GM23338 (cell line): ENCODE measurements at regions not wholly inside any gene's neighbourhood (a gene's known extent, or its start where the extent isn't known, plus 50 kb on each side); places are given as distances from the start of the nearest gene placed in this dataset.

ENCODE experiments used
- CREB1 ChIP-seq: fragments of 250-450 bp; sonication (Bioruptor Pico); IDR thresholded peaks from 2 replicates; pipeline ENCODE4 v1.5.0; 2020; ENCODE audit warnings: low read depth, mild to moderate bottlenecking, moderate library complexity
- CTCF ChIP-seq, 2 experiments: fragments of 200-600 bp in 1 of 2; sonication (generic) in 1 of 2; conservative IDR thresholded peaks; 2 replicates each; pipeline versions ENCODE4 v1.5.1 to v1.6.1; 2016 to 2017; ENCODE audit warnings: antibody characterized with exemption in 2 of 2, low read depth in 2 of 2, mild to moderate bottlenecking in 2 of 2, moderate library complexity in 1 of 2
- ETS1 ChIP-seq: IDR thresholded peaks from 2 replicates; pipeline ENCODE4 v1.6.1; 2016; ENCODE audit warnings: antibody characterized with exemption
- EZH2 ChIP-seq: fragments of 200-600 bp; sonication (generic); IDR thresholded peaks from one replicate; pipeline ENCODE4 v1.8.0; 2017; ENCODE audit warnings: antibody characterized with exemption, mild to moderate bottlenecking, low read depth; ENCODE audit not compliant: unreplicated experiment
- EZH2phosphoT487 ChIP-seq: fragments of 200-600 bp; sonication (generic); IDR thresholded peaks from one replicate; pipeline ENCODE4 v1.8.1; 2018; ENCODE audit warnings: antibody characterized with exemption; ENCODE audit not compliant: unreplicated experiment
- REST ChIP-seq: IDR thresholded peaks from one replicate; pipeline ENCODE4 v1.6.1; 2018; ENCODE audit warnings: antibody characterized with exemption; ENCODE audit not compliant: unreplicated experiment
- ZNF331 ChIP-seq: fragments of 250-450 bp; sonication (Bioruptor Pico); IDR thresholded peaks from 2 replicates; pipeline ENCODE4 v1.5.0; 2020; ENCODE audit warnings: low read depth, mild to moderate bottlenecking, moderate library complexity

GRCh38 chr2:21658269-21658668 is 534.5 kb downstream of the TDRD15 start:
- TF ChIP-seq CTCF (conservative IDR thresholded peaks at IDR 0.05; ENCODE audit: low read depth in 2 of 2) (no peak), EZH2phosphoT487 (no peak), ETS1 (no peak), REST (no peak), ZNF331 (CRISPR knock-in tag) (no peak), CREB1 (CRISPR knock-in tag) (no peak), EZH2 (no peak)
